ENCODE measurements at regions not wholly inside any gene's neighbourhood (a gene's known extent, or its start where the extent isn't known, plus 50 kb on each side); places are given as distances from the start of the nearest gene placed in this dataset.
A peak's percentile ranks its signal among the peaks of the same experiment; 100 is the strongest.

DNA sequence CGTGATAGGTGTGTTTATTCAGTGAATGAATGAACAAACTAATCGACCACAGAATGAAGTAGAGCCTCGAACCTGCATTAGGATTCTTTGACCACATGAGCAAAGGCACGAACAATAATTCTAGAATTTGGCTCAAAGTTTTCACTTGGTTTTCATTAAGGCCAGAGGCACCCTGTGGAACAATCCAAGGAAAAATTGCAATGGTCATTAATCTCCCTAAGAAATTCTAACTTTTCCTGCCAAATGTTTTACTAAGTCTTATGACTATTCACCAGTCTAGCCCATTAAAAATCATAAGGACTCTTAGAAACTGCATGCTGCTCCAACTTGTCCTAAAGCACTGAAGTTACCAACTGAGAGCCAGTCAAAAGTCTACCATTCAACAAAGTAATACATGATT, 271.7 kb downstream of the EFNB2 start:
- intact Hi-C loops (cut with DNase I): no loop called here
- DNase-seq: no peak

DNA sequence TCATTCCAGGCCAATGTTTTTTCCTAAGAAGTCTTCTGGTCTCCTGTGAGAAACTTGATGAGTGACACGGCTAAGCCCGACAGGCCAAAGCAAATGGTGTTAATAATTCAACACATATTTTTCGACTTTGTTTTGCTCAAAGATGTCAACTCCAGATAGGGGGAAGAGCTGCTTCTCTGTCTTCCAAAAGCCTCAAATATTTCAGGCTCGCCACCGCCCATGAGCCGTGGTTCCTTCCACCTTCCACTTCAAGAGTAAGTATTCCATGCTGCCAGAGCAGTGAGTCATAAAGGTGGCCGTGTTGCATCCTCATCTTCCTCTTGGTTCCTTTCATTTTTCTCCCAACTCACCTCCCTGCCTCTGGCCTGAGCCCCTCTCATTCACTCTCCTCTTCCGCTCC, 272.6 kb downstream of the EFNB2 start:
- intact Hi-C loops (cut with DNase I): no loop called here

GRCh38 chr13:106261450-106261849, 274.0 kb downstream of the EFNB2 start:
- intact Hi-C loops (cut with DNase I): no loop called here
- no peak for DNase-seq

More for the DNA sequence above, 272.6 kb downstream of the EFNB2 start:
- no peak for DNase-seq

GRCh38 chr13:106260352-106260751, 275.1 kb downstream of the EFNB2 start:
- no peak for DNase-seq
- intact Hi-C loops (cut with DNase I): no loop called here

- intact Hi-C loops (cut with DNase I): no loop called here
- DNase-seq: no peak
These were observed 275.5 kb downstream of the EFNB2 start for GRCh38 chr13:106259928-106260327.

DNA sequence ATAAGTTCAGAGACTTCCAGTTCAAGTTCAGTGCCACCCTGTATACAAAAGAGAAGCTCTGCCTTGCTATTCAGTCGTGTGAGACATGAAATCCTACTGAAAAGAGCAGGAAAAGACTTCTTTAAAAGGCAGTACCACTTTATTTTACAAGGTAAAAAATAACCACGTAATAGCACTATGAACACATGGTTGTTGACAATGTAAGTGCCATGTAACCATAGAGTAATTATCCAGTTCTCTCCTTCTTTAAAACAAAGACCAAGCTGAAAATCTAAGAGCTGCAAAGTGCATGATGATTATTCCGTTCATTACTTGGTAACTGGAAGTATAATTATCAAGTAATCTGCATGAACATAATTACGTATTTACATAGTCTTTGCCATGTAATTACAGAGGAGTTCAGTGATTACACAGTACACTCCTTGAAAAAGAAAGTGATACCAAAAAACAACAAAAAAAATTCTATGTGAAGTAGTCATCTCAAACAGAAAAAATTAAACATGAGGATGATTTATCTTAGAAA, 288.7 kb downstream of the EFNB2 start:
- no peak for DNase-seq
- intact Hi-C loops (cut with DNase I): no loop called here

DNA sequence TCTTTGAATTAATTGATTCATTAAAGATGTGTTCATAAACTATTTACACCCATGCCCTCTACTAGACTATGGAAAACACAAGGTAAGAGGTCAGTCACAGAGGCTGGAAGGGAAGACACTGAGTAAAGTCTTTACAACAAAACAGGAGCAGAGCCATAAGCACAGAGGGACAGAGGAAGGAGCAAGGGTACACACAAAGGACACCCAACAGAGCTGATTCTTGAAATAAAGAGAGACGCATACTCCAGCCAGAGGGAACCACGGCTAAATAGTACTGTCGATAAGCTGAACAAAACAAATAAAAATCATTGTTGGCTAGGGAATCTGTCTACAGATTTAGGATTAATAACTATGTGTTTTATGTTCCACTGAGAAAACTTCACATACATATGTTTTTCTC, 289.2 kb downstream of the EFNB2 start:
- no peak for DNase-seq
- intact Hi-C loops (cut with DNase I): no loop called here

DNA sequence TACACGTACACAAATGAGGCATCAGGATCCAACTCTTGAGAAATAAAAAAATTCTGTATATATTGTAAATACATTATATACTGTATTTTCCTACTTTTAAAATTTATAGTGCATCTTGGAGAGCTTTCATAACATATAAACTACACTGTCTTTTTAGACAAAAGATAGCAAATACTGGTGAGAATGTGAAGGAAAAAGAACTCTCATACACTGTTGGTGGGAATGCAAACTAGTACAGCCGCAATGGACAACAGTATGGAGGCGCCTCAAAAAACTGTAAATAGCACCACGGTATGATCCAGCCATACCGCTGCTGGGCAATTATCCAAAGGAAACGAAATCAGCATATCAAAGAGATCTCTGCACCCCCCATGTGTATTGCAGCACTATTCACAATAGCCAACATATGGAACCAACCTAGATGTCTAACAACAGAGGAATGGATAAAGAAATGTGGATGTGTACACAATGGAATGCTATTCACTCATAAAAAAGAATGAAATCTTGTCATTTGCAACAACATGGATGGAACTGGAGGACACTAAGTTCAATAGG, 292.4 kb downstream of the EFNB2 start:
- no peak for DNase-seq
- intact Hi-C loops (cut with DNase I): no loop called here

DNA sequence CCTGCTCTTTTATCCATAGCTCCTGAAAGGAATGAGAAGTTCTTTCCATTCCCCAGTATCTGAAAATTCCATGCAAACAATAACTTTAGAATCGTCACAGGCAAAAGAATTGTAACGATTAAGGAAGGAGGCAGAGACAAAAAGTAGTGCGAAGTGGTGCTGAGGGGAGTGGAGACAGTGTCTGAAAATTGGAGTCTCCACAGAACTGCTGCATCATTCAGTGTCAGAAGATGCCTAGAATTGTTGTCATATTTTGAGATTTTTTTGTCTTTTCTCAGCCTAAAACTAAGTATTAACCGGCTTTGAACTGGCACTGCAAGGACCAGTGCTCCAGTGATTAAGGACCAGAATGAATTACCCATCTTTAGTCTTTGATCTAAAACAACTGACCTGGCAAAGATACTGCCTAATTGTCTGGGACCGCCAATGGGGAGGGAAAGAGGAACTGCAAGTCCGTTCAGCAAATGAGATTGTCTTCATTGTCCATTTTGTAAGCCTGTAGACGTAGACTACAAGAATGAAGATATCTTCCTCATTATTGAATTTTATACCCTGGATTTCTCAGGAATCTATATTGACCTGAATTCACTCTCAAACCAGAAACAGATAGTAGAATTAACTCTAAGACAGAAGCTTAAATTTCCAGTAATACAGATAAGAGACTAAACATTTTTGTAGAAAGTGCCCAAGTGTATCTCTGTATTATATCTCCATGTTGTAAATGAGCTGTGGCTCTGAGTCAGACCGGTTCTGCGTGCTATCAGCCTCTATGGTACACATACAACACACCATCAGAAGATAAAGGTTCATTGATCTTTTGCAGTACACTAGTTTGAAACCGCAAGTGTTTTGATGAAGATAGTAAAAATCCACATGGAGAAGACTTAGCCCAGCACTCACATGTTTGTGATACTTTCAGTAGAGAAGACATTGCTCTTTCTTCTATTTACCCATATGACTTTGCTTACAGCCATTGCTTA, 293.2 kb downstream of the EFNB2 start:
- intact Hi-C loops (cut with DNase I): no loop called here
- no peak for DNase-seq

- intact Hi-C loops (cut with DNase I): no loop called here
- no peak for DNase-seq
These were observed 296.8 kb downstream of the EFNB2 start for GRCh38 chr13:106238690-106239089.

- intact Hi-C loops (cut with DNase I): no loop called here
- DNase-seq: peak in 1 of 42 donors; percentile 11
These were observed 300.8 kb downstream of the EFNB2 start for GRCh38 chr13:106234636-106235035.

- DNase-seq: no peak
- intact Hi-C loops (cut with DNase I): no loop called here
These were observed 302.2 kb downstream of the EFNB2 start for GRCh38 chr13:106233134-106233735.

GRCh38 chr13:106232681-106233080, 302.8 kb downstream of the EFNB2 start:
- intact Hi-C loops (cut with DNase I): no loop called here
- peak in 1 of 42 donors; percentile 3 for DNase-seq

- intact Hi-C loops (cut with DNase I): no loop called here
- DNase-seq: no peak
These were observed 305.0 kb downstream of the EFNB2 start for GRCh38 chr13:106230450-106230849.

- intact Hi-C loops (cut with DNase I): no loop called here
- no peak for DNase-seq
These were observed 310.3 kb downstream of the EFNB2 start for GRCh38 chr13:106225126-106225525.

- intact Hi-C loops (cut with DNase I): no loop called here
- no peak for DNase-seq
These were observed 315.3 kb downstream of the EFNB2 start for GRCh38 chr13:106220211-106220610.

GRCh38 chr13:106213028-106213757, 322.3 kb downstream of the EFNB2 start:
- DNase-seq: no peak
- intact Hi-C loops (cut with DNase I): no loop called here

GRCh38 chr13:106212386-106213010, 323.0 kb downstream of the EFNB2 start:
- no peak for DNase-seq
- intact Hi-C loops (cut with DNase I): no loop called here

DNA sequence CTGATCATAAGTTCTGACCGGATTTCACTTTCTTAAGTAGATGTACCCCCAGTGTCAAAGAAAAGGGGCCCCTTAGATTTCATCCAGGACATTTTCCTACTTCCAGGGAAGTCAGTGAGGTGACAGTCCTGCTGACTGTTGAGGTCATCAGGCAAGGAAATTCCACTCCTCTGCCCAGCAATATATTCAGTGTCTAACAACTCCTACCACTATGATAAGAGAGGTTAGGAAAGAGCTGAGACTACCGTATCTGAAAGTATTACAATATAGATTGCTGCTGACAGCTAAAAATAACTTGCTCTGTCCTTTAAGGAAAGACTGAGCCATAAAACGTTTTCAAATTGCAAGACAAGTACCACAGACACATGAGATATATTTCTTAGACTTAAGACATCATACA, 325.1 kb downstream of the EFNB2 start:
- intact Hi-C loops (cut with DNase I): no loop called here
- DNase-seq: no peak
